Limb (tissue), 2 donors: ENCODE measurements at regions not wholly inside any gene's neighbourhood (a gene's known extent, or its start where the extent isn't known, plus 50 kb on each side); places are given as distances from the start of the nearest gene placed in this dataset.
"Not testable (repeated sequence)": the region's sequence is repeated elsewhere in the genome, so short reads cannot be mapped to it uniquely, and the experiment has no call there.

Experiments used
- DNase-seq, 2 donors: peaks; one replicate each; pipeline ENCODE4 v3.0.0-alpha.2; 2016; ENCODE audit errors: extremely low spot score in 2 of 2

GRCh38 chr4:34335156-34335555, 1909.2 kb downstream of the ARAP2 start:
- DNase-seq = not testable (repeated sequence)

- not testable (repeated sequence) for DNase-seq
These were observed 1908.8 kb downstream of the ARAP2 start for GRCh38 chr4:34335556-34335955.

GRCh38 chr4:34362654-34363053, 1881.7 kb downstream of the ARAP2 start:
- DNase-seq = no peak

GRCh38 chr4:34363842-34364241, 1880.5 kb downstream of the ARAP2 start:
- no peak for DNase-seq

- DNase-seq = no peak
These were observed 1878.4 kb downstream of the ARAP2 start for GRCh38 chr4:34365946-34366345.

- DNase-seq = no peak
These were observed 1872.6 kb downstream of the ARAP2 start for GRCh38 chr4:34371676-34372075.

GRCh38 chr4:34372815-34373214, 1871.5 kb downstream of the ARAP2 start:
- no peak for DNase-seq

- no peak for DNase-seq
These were observed 1870.9 kb downstream of the ARAP2 start for GRCh38 chr4:34373456-34373855.

GRCh38 chr4:34412233-34412632, 1832.1 kb downstream of the ARAP2 start:
- DNase-seq = no peak

GRCh38 chr4:34412911-34413310, 1831.4 kb downstream of the ARAP2 start:
- DNase-seq = no peak

GRCh38 chr4:34417160-34417559, 1827.2 kb downstream of the ARAP2 start:
- DNase-seq = no peak

GRCh38 chr4:34419871-34420270, 1824.4 kb downstream of the ARAP2 start:
- no peak for DNase-seq

GRCh38 chr4:34422472-34423175, 1821.7 kb downstream of the ARAP2 start:
- DNase-seq = peak in 1 of 2 donors; percentile 61

GRCh38 chr4:34432706-34433105, 1811.6 kb downstream of the ARAP2 start:
- DNase-seq = no peak

- not testable (repeated sequence) for DNase-seq
These were observed 1809.9 kb downstream of the ARAP2 start for GRCh38 chr4:34434377-34434776.

GRCh38 chr4:34464196-34464595, 1780.1 kb downstream of the ARAP2 start:
- no peak for DNase-seq

GRCh38 chr4:34466411-34466810, 1777.9 kb downstream of the ARAP2 start:
- DNase-seq = no peak

- DNase-seq = no peak
These were observed 1774.8 kb downstream of the ARAP2 start for GRCh38 chr4:34469516-34469915.

GRCh38 chr4:34485252-34485651, 1759.1 kb downstream of the ARAP2 start:
- DNase-seq = no peak

- DNase-seq = no peak
These were observed 1757.6 kb downstream of the ARAP2 start for GRCh38 chr4:34486461-34487363.

GRCh38 chr4:34492414-34492813, 1751.9 kb downstream of the ARAP2 start:
- no peak for DNase-seq

- no peak for DNase-seq
These were observed 1742.2 kb downstream of the ARAP2 start for GRCh38 chr4:34502086-34502485.

- not testable (repeated sequence) for DNase-seq
These were observed 1739.6 kb downstream of the ARAP2 start for GRCh38 chr4:34504731-34505130.
